ENCODE measurements at regions not wholly inside any gene's neighbourhood (a gene's known extent, or its start where the extent isn't known, plus 50 kb on each side); places are given as distances from the start of the nearest gene placed in this dataset.

DNA sequence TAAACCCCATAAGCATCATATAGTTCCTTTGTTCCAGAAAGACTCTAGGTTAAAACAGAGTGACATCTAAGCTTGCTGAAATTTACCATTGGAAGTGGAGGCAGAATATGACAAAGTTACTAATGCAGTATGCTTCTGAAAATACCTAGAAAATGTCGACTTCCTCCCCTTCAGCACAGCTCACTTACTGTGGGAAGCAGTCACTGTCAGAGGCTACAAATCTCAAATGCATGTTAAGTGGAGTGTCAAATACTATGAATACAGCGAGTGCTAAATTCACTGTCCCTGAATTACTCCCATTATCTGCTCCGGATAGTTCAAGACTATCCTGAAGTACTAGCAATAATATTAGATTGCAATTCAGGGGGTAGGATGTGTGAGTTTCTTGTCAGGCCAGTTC is 1454.6 kb downstream of the AACS start:
- CTCF ChIA-PET, result interaction anchor here (0.6 kb wide), 1 partner anchor 352 kb away, joined by 3 read pairs; no protein-coding TSS in a partner anchor
- no peak for DNase-seq (ENCODE audit: unreplicated experiment)
- intact Hi-C loops (cut with micrococcal nuclease), result no loop called here
- no peak overlapping the region for H3K27ac Mint-ChIP-seq (ENCODE audit: low read depth, unreplicated experiment)
- peaks cover 8% of the 10 kb centered on the region for H3K9me3 Mint-ChIP-seq (ENCODE audit: unreplicated experiment)
- H3K36me3 Mint-ChIP-seq (ENCODE audit: insufficient read depth, unreplicated experiment), result no peaks in the 10 kb centered on the region
- TF ChIP-seq, protein P1, sequence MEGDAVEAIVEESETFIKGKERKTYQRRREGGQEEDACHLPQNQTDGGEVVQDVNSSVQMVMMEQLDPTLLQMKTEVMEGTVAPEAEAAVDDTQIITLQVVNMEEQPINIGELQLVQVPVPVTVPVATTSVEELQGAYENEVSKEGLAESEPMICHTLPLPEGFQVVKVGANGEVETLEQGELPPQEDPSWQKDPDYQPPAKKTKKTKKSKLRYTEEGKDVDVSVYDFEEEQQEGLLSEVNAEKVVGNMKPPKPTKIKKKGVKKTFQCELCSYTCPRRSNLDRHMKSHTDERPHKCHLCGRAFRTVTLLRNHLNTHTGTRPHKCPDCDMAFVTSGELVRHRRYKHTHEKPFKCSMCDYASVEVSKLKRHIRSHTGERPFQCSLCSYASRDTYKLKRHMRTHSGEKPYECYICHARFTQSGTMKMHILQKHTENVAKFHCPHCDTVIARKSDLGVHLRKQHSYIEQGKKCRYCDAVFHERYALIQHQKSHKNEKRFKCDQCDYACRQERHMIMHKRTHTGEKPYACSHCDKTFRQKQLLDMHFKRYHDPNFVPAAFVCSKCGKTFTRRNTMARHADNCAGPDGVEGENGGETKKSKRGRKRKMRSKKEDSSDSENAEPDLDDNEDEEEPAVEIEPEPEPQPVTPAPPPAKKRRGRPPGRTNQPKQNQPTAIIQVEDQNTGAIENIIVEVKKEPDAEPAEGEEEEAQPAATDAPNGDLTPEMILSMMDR (IDR thresholded peaks at IDR 0.05; ENCODE audit: unreplicated experiment), result no peak
- no peaks in the 10 kb centered on the region for H3K4me1 Mint-ChIP-seq (ENCODE audit: insufficient read depth, unreplicated experiment)
- H3K4me3 Mint-ChIP-seq (ENCODE audit: unreplicated experiment), result no peak overlapping the region
- H3K27me3 Mint-ChIP-seq (ENCODE audit: insufficient read depth, unreplicated experiment), result no peaks in the 10 kb centered on the region
- BruUV-seq (replicated peaks), result no TSS peak
- POLR2A ChIA-PET, result no interaction called here

DNA sequence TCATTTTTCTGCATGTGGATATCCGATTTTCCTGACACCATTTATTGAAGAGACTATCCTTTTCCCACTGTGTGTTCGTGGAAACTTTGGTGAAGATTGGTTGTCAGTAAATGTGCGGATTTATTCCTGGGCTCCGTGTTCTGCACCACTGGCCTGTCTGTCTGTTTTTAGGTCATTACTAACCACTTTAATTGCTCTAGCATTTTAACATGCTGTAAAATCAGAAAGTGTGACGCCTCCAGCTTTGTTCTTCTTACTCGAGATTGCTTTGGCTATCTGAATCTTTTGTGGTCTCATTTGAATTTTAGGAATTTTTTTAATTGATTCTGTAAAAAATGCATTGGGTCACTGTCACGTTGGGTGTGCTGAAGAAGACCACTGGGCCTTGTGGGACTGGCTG is 1458.7 kb downstream of the AACS start:
- Mint-ChIP-seq H3K27me3 (ENCODE audit: insufficient read depth, unreplicated experiment) (no peaks in the 10 kb centered on the region), H3K27ac (ENCODE audit: low read depth, unreplicated experiment) (no peak overlapping the region), H3K36me3 (ENCODE audit: insufficient read depth, unreplicated experiment) (no peaks in the 10 kb centered on the region), H3K9me3 (ENCODE audit: unreplicated experiment) (no peaks in the 10 kb centered on the region), H3K4me3 (ENCODE audit: unreplicated experiment) (no peak overlapping the region), H3K4me1 (ENCODE audit: insufficient read depth, unreplicated experiment) (no peaks in the 10 kb centered on the region)
- BruUV-seq (replicated peaks), result no TSS peak
- intact Hi-C loops (cut with micrococcal nuclease), result no loop called here
- TF ChIP-seq, protein P1 (IDR thresholded peaks at IDR 0.05; ENCODE audit: unreplicated experiment), result no peak
- CTCF ChIA-PET, result interaction anchor here (0.6 kb wide), 1 partner anchor 347 kb away, joined by 3 read pairs; no protein-coding TSS in a partner anchor
- POLR2A ChIA-PET, result interaction anchor here (0.5 to 0.7 kb wide), 2 partner anchors 352 to 378 kb away, joined by 3 to 5 read pairs; no protein-coding TSS in a partner anchor
- no peak for DNase-seq (ENCODE audit: unreplicated experiment)

DNA sequence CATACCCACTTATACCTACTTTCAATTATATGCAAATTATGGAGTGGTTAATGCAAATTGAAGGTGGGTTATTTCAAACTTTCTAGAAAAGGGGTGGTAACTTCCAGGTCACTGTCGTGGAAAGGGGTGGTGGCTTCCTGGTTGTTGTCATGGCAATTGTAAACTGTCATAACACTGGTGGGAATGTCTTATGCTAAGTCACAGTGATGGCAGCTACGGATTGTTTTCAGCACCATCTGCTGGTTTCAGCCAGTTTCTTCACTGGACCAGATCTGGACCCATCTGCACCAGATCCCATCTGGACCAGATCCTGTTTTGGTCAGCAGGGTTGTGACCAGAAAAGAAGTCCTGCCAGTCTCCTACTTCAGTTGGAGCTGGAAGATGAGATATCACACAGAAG is 1469.3 kb downstream of the AACS start:
- no peaks in the 10 kb centered on the region for H3K4me1 Mint-ChIP-seq (ENCODE audit: insufficient read depth, unreplicated experiment)
- H3K4me3 Mint-ChIP-seq (ENCODE audit: unreplicated experiment), result no peak overlapping the region
- BruUV-seq (replicated peaks), result no TSS peak
- no peak for DNase-seq (ENCODE audit: unreplicated experiment)
- no peaks in the 10 kb centered on the region for H3K36me3 Mint-ChIP-seq (ENCODE audit: insufficient read depth, unreplicated experiment)
- CTCF ChIA-PET, result interaction anchor here (0.5 kb wide), 1 partner anchor 115 kb away, joined by 3 read pairs; no protein-coding TSS in a partner anchor
- H3K9me3 Mint-ChIP-seq (ENCODE audit: unreplicated experiment), result peaks cover 6% of the 10 kb centered on the region
- no peaks in the 10 kb centered on the region for H3K27me3 Mint-ChIP-seq (ENCODE audit: insufficient read depth, unreplicated experiment)
- intact Hi-C loops (cut with micrococcal nuclease), result no loop called here
- no peak overlapping the region for H3K27ac Mint-ChIP-seq (ENCODE audit: low read depth, unreplicated experiment)
- POLR2A ChIA-PET, result no interaction called here
- TF ChIP-seq, protein P1 (IDR thresholded peaks at IDR 0.05; ENCODE audit: unreplicated experiment), result no peak

DNA sequence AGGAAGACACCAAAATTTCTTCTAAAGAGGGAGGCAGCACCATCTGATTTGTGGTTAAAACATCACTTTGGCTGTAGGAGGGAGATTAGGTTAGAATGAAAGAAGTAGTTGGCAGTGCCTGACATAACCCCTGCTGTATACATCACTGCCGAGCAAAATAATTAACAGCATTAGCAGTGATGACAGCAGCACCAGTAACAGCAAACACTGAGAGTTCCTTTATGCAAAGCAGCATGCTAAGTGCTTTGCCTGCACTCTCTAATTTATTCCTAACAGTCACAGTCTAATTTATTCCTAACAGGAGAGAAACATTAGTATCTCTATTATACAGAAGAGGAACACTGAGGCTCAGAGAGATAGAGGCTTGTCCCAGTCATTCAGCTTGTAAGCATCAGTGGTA is 1469.7 kb downstream of the AACS start:
- BruUV-seq (replicated peaks), result no TSS peak
- CTCF ChIA-PET, result interaction anchor here (0.5 to 0.9 kb wide), 2 partner anchors 115 to 213 kb away, joined by 3 read pairs; no protein-coding TSS in a partner anchor
- intact Hi-C loops (cut with micrococcal nuclease), result no loop called here
- Mint-ChIP-seq H3K4me1 (ENCODE audit: insufficient read depth, unreplicated experiment) (no peaks in the 10 kb centered on the region), H3K4me3 (ENCODE audit: unreplicated experiment) (no peak overlapping the region), H3K27ac (ENCODE audit: low read depth, unreplicated experiment) (no peak overlapping the region), H3K36me3 (ENCODE audit: insufficient read depth, unreplicated experiment) (no peaks in the 10 kb centered on the region), H3K27me3 (ENCODE audit: insufficient read depth, unreplicated experiment) (no peaks in the 10 kb centered on the region), H3K9me3 (ENCODE audit: unreplicated experiment) (peaks cover 6% of the 10 kb centered on the region)
- TF ChIP-seq, protein P1 (IDR thresholded peaks at IDR 0.05; ENCODE audit: unreplicated experiment), result no peak
- DNase-seq (ENCODE audit: unreplicated experiment), result no peak
- POLR2A ChIA-PET, result no interaction called here
